ENCODE measurements at regions not wholly inside any gene's neighbourhood (a gene's known extent, or its start where the extent isn't known, plus 50 kb on each side); places are given as distances from the start of the nearest gene placed in this dataset.
"Not testable (repeated sequence)": the region's sequence is repeated elsewhere in the genome, so short reads cannot be mapped to it uniquely, and the experiment has no call there.

- Mint-ChIP-seq H3K4me1 (ENCODE audit: low read depth) (peaks cover 27% of the 10 kb centered on the region; the same call in 1 of the 2 replicates), H3K4me3 (no peak overlapping the region; the same call in 1 of the 2 replicates), H3K27me3 (ENCODE audit: insufficient read depth) (no peaks in the 10 kb centered on the region), H3K27ac (peak overlapping the region; percentile 50; the same call in 1 of the 2 replicates), H3K9me3 (no peaks in the 10 kb centered on the region; the same call in 1 of the 2 replicates), H3K36me3 (ENCODE audit: low read depth) (no peaks in the 10 kb centered on the region; the same call in 1 of the 2 replicates)
- peak; percentile 39 for DNase-seq
- no peak for TF ChIP-seq CTCF (IDR thresholded peaks at IDR 0.05)
Measured at GRCh38 chr12:85627584-85627983, 208.6 kb downstream of the RASSF9 start.

GRCh38 chr12:85628562-85628961 lies 207.6 kb downstream of the RASSF9 start:
- not testable (repeated sequence) for H3K4me3 Mint-ChIP-seq; H3K27ac Mint-ChIP-seq; H3K9me3 Mint-ChIP-seq; DNase-seq; H3K36me3 Mint-ChIP-seq (ENCODE audit: low read depth); H3K27me3 Mint-ChIP-seq (ENCODE audit: insufficient read depth)
- H3K4me1 Mint-ChIP-seq (ENCODE audit: low read depth) = peaks cover 27% of the 10 kb centered on the region; the same call in 1 of the 2 replicates

GRCh38 chr12:85630851-85631250 lies 205.4 kb downstream of the RASSF9 start:
- Mint-ChIP-seq H3K27me3 (ENCODE audit: insufficient read depth) (no peaks in the 10 kb centered on the region), H3K9me3 (no peaks in the 10 kb centered on the region; the same call in 1 of the 2 replicates), H3K36me3 (ENCODE audit: low read depth) (no peaks in the 10 kb centered on the region), H3K4me1 (ENCODE audit: low read depth) (peaks cover 23% of the 10 kb centered on the region; the same call in 1 of the 2 replicates), H3K27ac (no peak overlapping the region; the same call in 1 of the 2 replicates), H3K4me3 (no peak overlapping the region)
- TF ChIP-seq CTCF (IDR thresholded peaks at IDR 0.05) = no peak
- no peak for DNase-seq

- no peak for DNase-seq
- peaks cover 12% of the 10 kb centered on the region; the same call in 1 of the 2 replicates for H3K4me1 Mint-ChIP-seq (ENCODE audit: low read depth)
- H3K27me3 Mint-ChIP-seq (ENCODE audit: insufficient read depth) = no peaks in the 10 kb centered on the region
- H3K27ac Mint-ChIP-seq = no peak overlapping the region; the same call in 1 of the 2 replicates
- TF ChIP-seq CTCF (IDR thresholded peaks at IDR 0.05) = no peak
- no peaks in the 10 kb centered on the region for H3K36me3 Mint-ChIP-seq (ENCODE audit: low read depth)
- H3K9me3 Mint-ChIP-seq = no peaks in the 10 kb centered on the region; the same call in 1 of the 2 replicates
- no peak overlapping the region for H3K4me3 Mint-ChIP-seq
Measured at GRCh38 chr12:85632390-85632789, 203.8 kb downstream of the RASSF9 start.

- Mint-ChIP-seq H3K36me3 (ENCODE audit: low read depth) (no peaks in the 10 kb centered on the region), H3K4me3 (no peak overlapping the region), H3K27ac (no peak overlapping the region), H3K27me3 (ENCODE audit: insufficient read depth) (no peaks in the 10 kb centered on the region), H3K9me3 (no peaks in the 10 kb centered on the region; the same call in 1 of the 2 replicates), H3K4me1 (ENCODE audit: low read depth) (peaks cover 7% of the 10 kb centered on the region; the same call in 1 of the 2 replicates)
- TF ChIP-seq CTCF (IDR thresholded peaks at IDR 0.05) = no peak
- no peak for DNase-seq
Measured at GRCh38 chr12:85633491-85633890, 202.7 kb downstream of the RASSF9 start.

GRCh38 chr12:85639834-85640233 lies 196.4 kb downstream of the RASSF9 start:
- DNase-seq = no peak
- Mint-ChIP-seq H3K36me3 (ENCODE audit: low read depth) (no peaks in the 10 kb centered on the region), H3K27ac (no peak overlapping the region), H3K4me3 (no peak overlapping the region), H3K27me3 (ENCODE audit: insufficient read depth) (no peaks in the 10 kb centered on the region; the same call in 1 of the 2 replicates), H3K9me3 (peaks cover 8% of the 10 kb centered on the region; the same call in 1 of the 2 replicates), H3K4me1 (ENCODE audit: low read depth) (peaks cover 14% of the 10 kb centered on the region; the same call in 1 of the 2 replicates)
- no peak for TF ChIP-seq CTCF (IDR thresholded peaks at IDR 0.05)

Data from HFFc6 (cell line).